A549 (cell line): ENCODE measurements at regions not wholly inside any gene's neighbourhood (a gene's known extent, or its start where the extent isn't known, plus 50 kb on each side); places are given as distances from the start of the nearest gene placed in this dataset.

Experiments
- EP300 ChIP-seq, 2 experiments: fragments of >200 bp; sonication (Bioruptor Twin); formaldehyde crosslinking; IDR thresholded peaks; 2 replicates in 1 of 2; 3 replicates in 1 of 2; pipeline ENCODE4 v1.6.1; 2016 to 2017
- KDM5A ChIP-seq: fragments of 200-600 bp; sonication (generic); IDR thresholded peaks from 2 replicates; pipeline ENCODE4 v1.6.1; 2016; ENCODE audit warnings: antibody characterized with exemption, mild to moderate bottlenecking
- POLR2A ChIP-seq: IDR thresholded peaks from 2 replicates; pipeline ENCODE4 v1.6.1; 2012; ENCODE audit warnings: mild to moderate bottlenecking, low read length
- POLR2AphosphoS2 ChIP-seq: conservative IDR thresholded peaks from 2 replicates; pipeline ENCODE4 v1.6.1; 2012; ENCODE audit warnings: low read length, improper control_type of control experiment, inconsistent platforms
- RAD21 ChIP-seq, 2 experiments: fragments of >200 bp in 1 of 2; sonication (Bioruptor Twin) in 1 of 2; formaldehyde crosslinking in 1 of 2; IDR thresholded peaks in 1 of 2; conservative IDR thresholded peaks in 1 of 2; 2 replicates in 1 of 2; 3 replicates in 1 of 2; pipeline ENCODE4 v1.6.1; 2012 to 2018; ENCODE audit warnings: inconsistent platforms in 1 of 2
- SMC3 ChIP-seq: fragments of >200 bp; sonication (Bioruptor Twin); formaldehyde crosslinking; IDR thresholded peaks from 3 replicates; pipeline ENCODE4 v1.6.1; 2018; ENCODE audit warnings: inconsistent platforms
- ZNF302 ChIP-seq: fragments of 250-450 bp; sonication (Bioruptor Pico); IDR thresholded peaks from 2 replicates; pipeline ENCODE4 v1.9.0; 2021; ENCODE audit warnings: inconsistent platforms, mild to moderate bottlenecking, moderate library complexity
- TF ChIP-seq, protein P1 (sequence below): fragments of >200 bp; sonication (Bioruptor Twin); formaldehyde crosslinking; IDR thresholded peaks from 3 replicates; pipeline ENCODE4 v1.5.1; 2016
- TF ChIP-seq, protein P2 (sequence below): fragments of 250-450 bp; sonication (Bioruptor Pico); IDR thresholded peaks from 2 replicates; pipeline ENCODE4 v1.5.0; 2021; ENCODE audit warnings: mild to moderate bottlenecking, moderate library complexity, borderline replicate concordance
- TF ChIP-seq, protein P3 (sequence below): IDR thresholded peaks from 2 replicates; pipeline ENCODE4 v1.6.1; 2012
- TF ChIP-seq, protein P4 (sequence below): IDR thresholded peaks from 2 replicates; pipeline ENCODE4 v1.6.1; 2012
- TF ChIP-seq, protein P5 (sequence below): fragments of 200-600 bp; sonication (generic); IDR thresholded peaks from 2 replicates; pipeline ENCODE4 v1.6.1; 2016; ENCODE audit warnings: antibody characterized with exemption, mild to moderate bottlenecking, moderate library complexity

DNA sequence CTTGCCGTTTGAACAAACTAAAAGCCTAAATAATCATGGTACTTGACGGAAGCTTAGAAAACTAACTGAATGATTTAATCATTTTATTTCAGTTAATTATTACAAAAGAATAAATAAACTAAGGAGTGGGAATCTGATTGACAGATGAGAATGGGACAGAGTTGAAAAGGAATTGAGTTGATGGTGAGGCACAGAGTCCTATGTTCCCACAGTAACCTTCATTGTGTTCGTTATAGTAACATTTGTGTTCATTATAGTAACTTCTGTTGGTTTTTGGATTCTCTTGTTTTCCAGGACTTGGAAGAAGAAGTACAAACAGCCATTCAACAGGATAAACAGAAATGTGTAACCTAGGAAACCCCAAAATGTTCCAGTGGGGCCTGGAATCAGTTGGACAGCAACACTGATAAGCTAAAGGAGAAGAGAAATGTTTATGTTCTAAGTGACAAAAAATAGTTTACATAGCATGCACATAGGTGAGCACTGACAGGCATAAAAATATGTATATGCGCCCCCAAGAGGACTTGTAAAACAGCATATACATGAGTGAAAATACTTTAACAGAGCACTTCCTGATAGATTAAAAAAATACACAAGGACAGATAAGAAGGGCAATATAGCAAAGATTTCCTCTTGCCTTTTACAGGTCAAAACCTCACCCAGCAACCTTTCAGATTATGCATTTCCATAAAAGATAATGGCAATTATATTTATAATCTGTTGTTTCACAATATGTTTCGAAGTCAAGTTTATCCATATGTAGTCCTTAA, 218.6 kb upstream of the HTR2C start:
- TF ChIP-seq, protein P1, sequence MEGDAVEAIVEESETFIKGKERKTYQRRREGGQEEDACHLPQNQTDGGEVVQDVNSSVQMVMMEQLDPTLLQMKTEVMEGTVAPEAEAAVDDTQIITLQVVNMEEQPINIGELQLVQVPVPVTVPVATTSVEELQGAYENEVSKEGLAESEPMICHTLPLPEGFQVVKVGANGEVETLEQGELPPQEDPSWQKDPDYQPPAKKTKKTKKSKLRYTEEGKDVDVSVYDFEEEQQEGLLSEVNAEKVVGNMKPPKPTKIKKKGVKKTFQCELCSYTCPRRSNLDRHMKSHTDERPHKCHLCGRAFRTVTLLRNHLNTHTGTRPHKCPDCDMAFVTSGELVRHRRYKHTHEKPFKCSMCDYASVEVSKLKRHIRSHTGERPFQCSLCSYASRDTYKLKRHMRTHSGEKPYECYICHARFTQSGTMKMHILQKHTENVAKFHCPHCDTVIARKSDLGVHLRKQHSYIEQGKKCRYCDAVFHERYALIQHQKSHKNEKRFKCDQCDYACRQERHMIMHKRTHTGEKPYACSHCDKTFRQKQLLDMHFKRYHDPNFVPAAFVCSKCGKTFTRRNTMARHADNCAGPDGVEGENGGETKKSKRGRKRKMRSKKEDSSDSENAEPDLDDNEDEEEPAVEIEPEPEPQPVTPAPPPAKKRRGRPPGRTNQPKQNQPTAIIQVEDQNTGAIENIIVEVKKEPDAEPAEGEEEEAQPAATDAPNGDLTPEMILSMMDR: no peak
- TF ChIP-seq, protein P2, sequence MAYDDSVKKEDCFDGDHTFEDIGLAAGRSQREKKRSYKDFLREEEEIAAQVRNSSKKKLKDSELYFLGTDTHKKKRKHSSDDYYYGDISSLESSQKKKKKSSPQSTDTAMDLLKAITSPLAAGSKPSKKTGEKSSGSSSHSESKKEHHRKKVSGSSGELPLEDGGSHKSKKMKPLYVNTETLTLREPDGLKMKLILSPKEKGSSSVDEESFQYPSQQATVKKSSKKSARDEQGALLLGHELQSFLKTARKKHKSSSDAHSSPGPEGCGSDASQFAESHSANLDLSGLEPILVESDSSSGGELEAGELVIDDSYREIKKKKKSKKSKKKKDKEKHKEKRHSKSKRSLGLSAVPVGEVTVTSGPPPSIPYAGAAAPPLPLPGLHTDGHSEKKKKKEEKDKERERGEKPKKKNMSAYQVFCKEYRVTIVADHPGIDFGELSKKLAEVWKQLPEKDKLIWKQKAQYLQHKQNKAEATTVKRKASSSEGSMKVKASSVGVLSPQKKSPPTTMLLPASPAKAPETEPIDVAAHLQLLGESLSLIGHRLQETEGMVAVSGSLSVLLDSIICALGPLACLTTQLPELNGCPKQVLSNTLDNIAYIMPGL (CRISPR knock-in tag): no peak
- TF ChIP-seq KDM5A: no peak
- TF ChIP-seq, protein P3, sequence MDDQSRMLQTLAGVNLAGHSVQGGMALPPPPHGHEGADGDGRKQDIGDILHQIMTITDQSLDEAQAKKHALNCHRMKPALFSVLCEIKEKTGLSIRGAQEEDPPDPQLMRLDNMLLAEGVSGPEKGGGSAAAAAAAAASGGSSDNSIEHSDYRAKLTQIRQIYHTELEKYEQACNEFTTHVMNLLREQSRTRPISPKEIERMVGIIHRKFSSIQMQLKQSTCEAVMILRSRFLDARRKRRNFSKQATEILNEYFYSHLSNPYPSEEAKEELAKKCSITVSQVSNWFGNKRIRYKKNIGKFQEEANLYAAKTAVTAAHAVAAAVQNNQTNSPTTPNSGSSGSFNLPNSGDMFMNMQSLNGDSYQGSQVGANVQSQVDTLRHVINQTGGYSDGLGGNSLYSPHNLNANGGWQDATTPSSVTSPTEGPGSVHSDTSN: no peak
- no peak for TF ChIP-seq ZNF302 (CRISPR knock-in tag)
- TF ChIP-seq, protein P4, sequence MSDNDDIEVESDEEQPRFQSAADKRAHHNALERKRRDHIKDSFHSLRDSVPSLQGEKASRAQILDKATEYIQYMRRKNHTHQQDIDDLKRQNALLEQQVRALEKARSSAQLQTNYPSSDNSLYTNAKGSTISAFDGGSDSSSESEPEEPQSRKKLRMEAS: no peak
- no peak for TF ChIP-seq SMC3
- no peak for TF ChIP-seq POLR2A
- no peak for TF ChIP-seq POLR2AphosphoS2
- TF ChIP-seq RAD21 (conservative IDR thresholded peaks at IDR 0.05 in 1 of 2, IDR thresholded peaks at IDR 0.05 in 1 of 2): no peak
- TF ChIP-seq EP300 (IDR thresholded peaks at IDR 0.05): no peak
- TF ChIP-seq, protein P5, sequence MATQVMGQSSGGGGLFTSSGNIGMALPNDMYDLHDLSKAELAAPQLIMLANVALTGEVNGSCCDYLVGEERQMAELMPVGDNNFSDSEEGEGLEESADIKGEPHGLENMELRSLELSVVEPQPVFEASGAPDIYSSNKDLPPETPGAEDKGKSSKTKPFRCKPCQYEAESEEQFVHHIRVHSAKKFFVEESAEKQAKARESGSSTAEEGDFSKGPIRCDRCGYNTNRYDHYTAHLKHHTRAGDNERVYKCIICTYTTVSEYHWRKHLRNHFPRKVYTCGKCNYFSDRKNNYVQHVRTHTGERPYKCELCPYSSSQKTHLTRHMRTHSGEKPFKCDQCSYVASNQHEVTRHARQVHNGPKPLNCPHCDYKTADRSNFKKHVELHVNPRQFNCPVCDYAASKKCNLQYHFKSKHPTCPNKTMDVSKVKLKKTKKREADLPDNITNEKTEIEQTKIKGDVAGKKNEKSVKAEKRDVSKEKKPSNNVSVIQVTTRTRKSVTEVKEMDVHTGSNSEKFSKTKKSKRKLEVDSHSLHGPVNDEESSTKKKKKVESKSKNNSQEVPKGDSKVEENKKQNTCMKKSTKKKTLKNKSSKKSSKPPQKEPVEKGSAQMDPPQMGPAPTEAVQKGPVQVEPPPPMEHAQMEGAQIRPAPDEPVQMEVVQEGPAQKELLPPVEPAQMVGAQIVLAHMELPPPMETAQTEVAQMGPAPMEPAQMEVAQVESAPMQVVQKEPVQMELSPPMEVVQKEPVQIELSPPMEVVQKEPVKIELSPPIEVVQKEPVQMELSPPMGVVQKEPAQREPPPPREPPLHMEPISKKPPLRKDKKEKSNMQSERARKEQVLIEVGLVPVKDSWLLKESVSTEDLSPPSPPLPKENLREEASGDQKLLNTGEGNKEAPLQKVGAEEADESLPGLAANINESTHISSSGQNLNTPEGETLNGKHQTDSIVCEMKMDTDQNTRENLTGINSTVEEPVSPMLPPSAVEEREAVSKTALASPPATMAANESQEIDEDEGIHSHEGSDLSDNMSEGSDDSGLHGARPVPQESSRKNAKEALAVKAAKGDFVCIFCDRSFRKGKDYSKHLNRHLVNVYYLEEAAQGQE: no peak
